Naive B cell (primary cell): ENCODE measurements at regions not wholly inside any gene's neighbourhood (a gene's known extent, or its start where the extent isn't known, plus 50 kb on each side); places are given as distances from the start of the nearest gene placed in this dataset.

Experiments
- ATAC-seq, 2 donors: fragments of 150-1000 bp; cut with Tn5 transposase; 2 replicates each; pipeline ENCODE4 v1.10.0; 2021; ENCODE audit warnings: low read depth in 2 of 2, mild to moderate bottlenecking in 2 of 2, moderate library complexity in 2 of 2
- DNase-seq: peaks from one replicate; pipeline ENCODE4 v3.0.0; 2022
- H3K27ac Mint-ChIP-seq, 6 donors: one replicate each; pipeline ENCODE4 v1.8.0; 2020 to 2022; ENCODE audit warnings: mild to moderate bottlenecking in 6 of 6, mixed read lengths in 6 of 6, moderate library complexity in 5 of 6, inconsistent platforms in 2 of 6
- H3K27me3 Mint-ChIP-seq, 3 donors: one replicate each; pipeline ENCODE4 v1.8.0; 2021 to 2022; ENCODE audit warnings: mixed read lengths in 3 of 3, mild to moderate bottlenecking in 1 of 3
- H3K36me3 Mint-ChIP-seq, 2 donors: one replicate each; pipeline ENCODE4 v1.8.0; 2020 to 2022; ENCODE audit warnings: mixed read lengths in 2 of 2, inconsistent platforms in 1 of 2, mild to moderate bottlenecking in 1 of 2
- H3K4me1 Mint-ChIP-seq, 3 donors: one replicate each; pipeline ENCODE4 v1.8.0; 2020 to 2022; ENCODE audit warnings: mixed read lengths in 3 of 3, inconsistent platforms in 1 of 3, mild to moderate bottlenecking in 1 of 3, moderate library complexity in 1 of 3
- H3K4me3 Mint-ChIP-seq, 8 donors: one replicate each; pipeline ENCODE4 v1.8.0; 2020 to 2022; ENCODE audit warnings: mild to moderate bottlenecking in 8 of 8, mixed read lengths in 8 of 8, moderate library complexity in 8 of 8, inconsistent platforms in 2 of 8
- H3K9me3 Mint-ChIP-seq, 7 donors: one replicate each; pipeline ENCODE4 v1.8.0; 2020 to 2022; ENCODE audit warnings: mixed read lengths in 7 of 7, mild to moderate bottlenecking in 5 of 7, inconsistent platforms in 2 of 7, moderate library complexity in 1 of 7

- Mint-ChIP-seq H3K27ac (no peak overlapping the region), H3K4me1 (no peaks in the 10 kb centered on the region), H3K4me3 (no peak overlapping the region), H3K9me3 (no peaks in the 10 kb centered on the region), H3K36me3 (no peaks in the 10 kb centered on the region), H3K27me3 (peaks cover 0 to 14% (median 4%) of the 10 kb centered on the region in 3 donors)
- DNase-seq (no peak), ATAC-seq (no peak)
Observed at GRCh38 chr5:62741761-62742160, 163.1 kb downstream of the LRRC70 start.

GRCh38 chr5:62737766-62738165 is 159.1 kb downstream of the LRRC70 start:
- H3K27me3 Mint-ChIP-seq, result peaks cover 0 to 10% (median 8%) of the 10 kb centered on the region in 3 donors
- H3K4me3 Mint-ChIP-seq, result no peak overlapping the region
- peaks cover 0 to 14% (median 3%) of the 10 kb centered on the region in 7 donors for H3K9me3 Mint-ChIP-seq
- H3K27ac Mint-ChIP-seq, result no peak overlapping the region
- no peak for DNase-seq
- no peak for ATAC-seq
- peaks cover 0 to 5% of the 10 kb centered on the region in 2 donors for H3K36me3 Mint-ChIP-seq
- no peaks in the 10 kb centered on the region for H3K4me1 Mint-ChIP-seq

GRCh38 chr5:62732677-62733121 is 154.1 kb downstream of the LRRC70 start:
- DNase-seq (no peak), ATAC-seq (no peak)
- no peak overlapping the region for H3K4me3 Mint-ChIP-seq
- H3K4me1 Mint-ChIP-seq, result no peaks in the 10 kb centered on the region
- H3K27ac Mint-ChIP-seq, result no peak overlapping the region
- peaks cover 0 to 5% of the 10 kb centered on the region in 2 donors for H3K36me3 Mint-ChIP-seq
- peaks cover 0 to 8% (median 6%) of the 10 kb centered on the region in 3 donors for H3K27me3 Mint-ChIP-seq
- H3K9me3 Mint-ChIP-seq, result peaks cover 0 to 14% (median 5%) of the 10 kb centered on the region in 7 donors

GRCh38 chr5:62731022-62731421 is 152.4 kb downstream of the LRRC70 start:
- H3K4me3 Mint-ChIP-seq, result no peak overlapping the region
- H3K27me3 Mint-ChIP-seq, result peaks cover 0 to 6% (median 0%) of the 10 kb centered on the region in 3 donors
- H3K9me3 Mint-ChIP-seq, result peaks cover 0 to 14% (median 5%) of the 10 kb centered on the region in 7 donors
- DNase-seq (no peak), ATAC-seq (no peak)
- H3K4me1 Mint-ChIP-seq, result no peaks in the 10 kb centered on the region
- H3K27ac Mint-ChIP-seq, result no peak overlapping the region
- peaks cover 0 to 5% of the 10 kb centered on the region in 2 donors for H3K36me3 Mint-ChIP-seq

- ATAC-seq, result no peak
- Mint-ChIP-seq H3K27me3 (peaks cover 0 to 6% (median 0%) of the 10 kb centered on the region in 3 donors), H3K27ac (no peak overlapping the region), H3K9me3 (peaks cover 0 to 13% (median 5%) of the 10 kb centered on the region in 7 donors), H3K36me3 (peaks cover 0 to 5% of the 10 kb centered on the region in 2 donors), H3K4me1 (no peaks in the 10 kb centered on the region), H3K4me3 (no peak overlapping the region)
- DNase-seq, result no peak
Observed at GRCh38 chr5:62729675-62730074, 151.1 kb downstream of the LRRC70 start.

- Mint-ChIP-seq H3K36me3 (no peaks in the 10 kb centered on the region), H3K4me3 (no peak overlapping the region), H3K9me3 (peaks cover 0 to 7% (median 0%) of the 10 kb centered on the region in 7 donors), H3K4me1 (no peaks in the 10 kb centered on the region), H3K27ac (no peak overlapping the region), H3K27me3 (no peaks in the 10 kb centered on the region)
- DNase-seq, result no peak
- ATAC-seq, result no peak
Observed at GRCh38 chr5:62727861-62728260, 149.2 kb downstream of the LRRC70 start.

- H3K4me3 Mint-ChIP-seq, result no peak overlapping the region
- ATAC-seq, result no peak
- peaks cover 0 to 7% (median 0%) of the 10 kb centered on the region in 3 donors for H3K27me3 Mint-ChIP-seq
- H3K27ac Mint-ChIP-seq, result no peak overlapping the region
- no peaks in the 10 kb centered on the region for H3K36me3 Mint-ChIP-seq
- peaks cover 0 to 7% (median 0%) of the 10 kb centered on the region in 7 donors for H3K9me3 Mint-ChIP-seq
- DNase-seq, result no peak
- no peaks in the 10 kb centered on the region for H3K4me1 Mint-ChIP-seq
Observed at GRCh38 chr5:62727184-62727583, 148.6 kb downstream of the LRRC70 start.

GRCh38 chr5:62722360-62722759 is 143.7 kb downstream of the LRRC70 start:
- Mint-ChIP-seq H3K27me3 (peaks cover 5 to 28% (median 5%) of the 10 kb centered on the region in 3 donors), H3K4me3 (no peak overlapping the region), H3K27ac (no peak overlapping the region), H3K9me3 (no peaks in the 10 kb centered on the region), H3K4me1 (peaks cover 0 to 4% (median 0%) of the 10 kb centered on the region in 3 donors), H3K36me3 (no peaks in the 10 kb centered on the region)
- no peak for ATAC-seq
- no peak for DNase-seq

GRCh38 chr5:62720031-62720441 is 141.4 kb downstream of the LRRC70 start:
- no peaks in the 10 kb centered on the region for H3K9me3 Mint-ChIP-seq
- ATAC-seq (peak; percentile 58 to 65), DNase-seq (no peak)
- no peaks in the 10 kb centered on the region for H3K36me3 Mint-ChIP-seq
- no peak overlapping the region for H3K4me3 Mint-ChIP-seq
- H3K4me1 Mint-ChIP-seq, result peaks cover 0 to 4% (median 0%) of the 10 kb centered on the region in 3 donors
- no peak overlapping the region for H3K27ac Mint-ChIP-seq
- peaks cover 5 to 28% (median 5%) of the 10 kb centered on the region in 3 donors for H3K27me3 Mint-ChIP-seq

- Mint-ChIP-seq H3K27ac (no peak overlapping the region), H3K9me3 (no peaks in the 10 kb centered on the region), H3K4me1 (peaks cover 0 to 4% (median 0%) of the 10 kb centered on the region in 3 donors), H3K27me3 (peaks cover 5 to 28% (median 5%) of the 10 kb centered on the region in 3 donors), H3K36me3 (no peaks in the 10 kb centered on the region), H3K4me3 (no peak overlapping the region)
- no peak for DNase-seq
- no peak for ATAC-seq
Observed at GRCh38 chr5:62719061-62719720, 140.6 kb downstream of the LRRC70 start.

- H3K4me1 Mint-ChIP-seq, result peaks cover 0 to 4% (median 0%) of the 10 kb centered on the region in 3 donors
- no peak for DNase-seq
- peaks cover 5 to 28% (median 5%) of the 10 kb centered on the region in 3 donors for H3K27me3 Mint-ChIP-seq
- no peak overlapping the region for H3K4me3 Mint-ChIP-seq
- H3K27ac Mint-ChIP-seq, result no peak overlapping the region
- H3K36me3 Mint-ChIP-seq, result no peaks in the 10 kb centered on the region
- no peaks in the 10 kb centered on the region for H3K9me3 Mint-ChIP-seq
- ATAC-seq, result no peak
Observed at GRCh38 chr5:62718324-62718723, 139.7 kb downstream of the LRRC70 start.

GRCh38 chr5:62717301-62717933 is 138.8 kb downstream of the LRRC70 start:
- Mint-ChIP-seq H3K27me3 (peaks cover 5 to 24% (median 5%) of the 10 kb centered on the region in 3 donors), H3K9me3 (no peaks in the 10 kb centered on the region), H3K4me1 (peaks cover 0 to 4% (median 0%) of the 10 kb centered on the region in 3 donors), H3K27ac (no peak overlapping the region), H3K4me3 (no peak overlapping the region), H3K36me3 (no peaks in the 10 kb centered on the region)
- DNase-seq (no peak), ATAC-seq (no peak)

- no peak overlapping the region for H3K4me3 Mint-ChIP-seq
- H3K27ac Mint-ChIP-seq, result no peak overlapping the region
- ATAC-seq, result no peak
- DNase-seq, result no peak
- H3K36me3 Mint-ChIP-seq, result no peaks in the 10 kb centered on the region
- H3K4me1 Mint-ChIP-seq, result no peaks in the 10 kb centered on the region
- H3K27me3 Mint-ChIP-seq, result peaks cover 0 to 8% (median 5%) of the 10 kb centered on the region in 3 donors
- H3K9me3 Mint-ChIP-seq, result no peaks in the 10 kb centered on the region
Observed at GRCh38 chr5:62714296-62714695, 135.7 kb downstream of the LRRC70 start.
